ENCODE measurements at regions not wholly inside any gene's neighbourhood (a gene's known extent, or its start where the extent isn't known, plus 50 kb on each side); places are given as distances from the start of the nearest gene placed in this dataset.

GRCh38 chr13:64850017-64850416 is 2380.1 kb downstream of the PCDH9 start:
- TF ChIP-seq CTCF (conservative IDR thresholded peaks at IDR 0.05; ENCODE audit: low read length), result no peak
- TF ChIP-seq EZH2phosphoT487 (IDR thresholded peaks at IDR 0.05; ENCODE audit: borderline replicate concordance), result no peak

Measured in Loucy (cell line).